ENCODE measurements at regions not wholly inside any gene's neighbourhood (a gene's known extent, or its start where the extent isn't known, plus 50 kb on each side); places are given as distances from the start of the nearest gene placed in this dataset.

DNA sequence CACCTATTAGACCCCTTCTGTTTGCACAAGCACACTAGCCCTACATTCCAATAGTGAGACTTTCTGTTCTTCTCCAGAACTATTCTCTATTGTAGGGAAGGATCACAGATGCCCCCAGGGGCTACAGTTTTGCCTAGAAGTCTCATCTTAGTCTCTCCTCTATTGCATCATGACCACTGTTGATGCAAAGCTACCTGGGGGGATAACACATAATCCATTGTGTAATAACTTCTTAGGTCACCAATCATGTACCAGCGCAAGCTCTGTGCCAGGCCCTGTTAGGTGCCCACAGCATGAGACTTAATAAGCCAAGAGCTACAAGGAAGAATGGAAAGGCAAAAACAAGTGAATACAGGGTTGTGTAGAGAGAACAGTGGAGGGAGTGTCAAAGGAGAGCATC is 98.1 kb upstream of the TNFAIP3 start:
- Histone ChIP-seq H2AFZ (ENCODE audit: low read length) (no peak overlapping the region), H3K56ac (ENCODE audit: insufficient read length, low read depth, low read length) (no peak overlapping the region), H2AK5ac (ENCODE audit: insufficient read length, low read length) (no peak overlapping the region), H4K20me1 (ENCODE audit: control insufficient read depth, insufficient read depth, insufficient read length) (no peaks in the 10 kb centered on the region), H3K23ac (ENCODE audit: insufficient read length, low read depth, low read length) (no peak overlapping the region), H2BK15ac (ENCODE audit: low read depth, low read length) (no peak overlapping the region), H3K79me2 (ENCODE audit: insufficient read depth, low read length) (no peaks in the 10 kb centered on the region), H3K18ac (ENCODE audit: insufficient read length, low read depth, low read length) (no peak overlapping the region), H4K91ac (ENCODE audit: insufficient read length, low read depth, low read length) (no peak overlapping the region), H2BK5ac (ENCODE audit: insufficient read length, low read length) (no peak overlapping the region), H3K9me3 (ENCODE audit: control insufficient read depth, low read depth, low read length) (no peaks in the 10 kb centered on the region), H3K9ac (ENCODE audit: extremely low read depth, insufficient read length, low read length) (no peak overlapping the region), H3K23me2 (ENCODE audit: insufficient read length, low read depth, low read length, poor library complexity, severe bottlenecking) (no peaks in the 10 kb centered on the region), H3K14ac (ENCODE audit: insufficient read depth, low read length) (no peak overlapping the region), H4K5ac (ENCODE audit: insufficient read length, low read depth, low read length) (no peak overlapping the region), H3T11ph (ENCODE audit: low read length) (no peak overlapping the region), H3K79me1 (ENCODE audit: insufficient read depth, low read depth, low read length, poor library complexity, severe bottlenecking) (no peaks in the 10 kb centered on the region), H4K8ac (replicated peaks; ENCODE audit: insufficient read length, low read depth, low read length) (no peak overlapping the region), H2BK20ac (ENCODE audit: low read depth, low read length, poor library complexity, severe bottlenecking) (no peak overlapping the region), H3K27me3 (ENCODE audit: insufficient read depth, low read length) (no peaks in the 10 kb centered on the region), H2BK120ac (ENCODE audit: low read depth, low read length, poor library complexity, severe bottlenecking) (no peak overlapping the region), H3K4me1 (ENCODE audit: insufficient read depth, low read length) (no peaks in the 10 kb centered on the region), H3K4ac (ENCODE audit: low read depth, low read length) (no peak overlapping the region), H2BK12ac (ENCODE audit: insufficient read length, low read depth, low read length) (no peak overlapping the region), H3K4me2 (ENCODE audit: insufficient read depth, insufficient read length, low read length) (no peak overlapping the region), H3K27ac (ENCODE audit: insufficient read length, low read depth, low read length) (no peak overlapping the region)
- TF ChIP-seq, protein P1, sequence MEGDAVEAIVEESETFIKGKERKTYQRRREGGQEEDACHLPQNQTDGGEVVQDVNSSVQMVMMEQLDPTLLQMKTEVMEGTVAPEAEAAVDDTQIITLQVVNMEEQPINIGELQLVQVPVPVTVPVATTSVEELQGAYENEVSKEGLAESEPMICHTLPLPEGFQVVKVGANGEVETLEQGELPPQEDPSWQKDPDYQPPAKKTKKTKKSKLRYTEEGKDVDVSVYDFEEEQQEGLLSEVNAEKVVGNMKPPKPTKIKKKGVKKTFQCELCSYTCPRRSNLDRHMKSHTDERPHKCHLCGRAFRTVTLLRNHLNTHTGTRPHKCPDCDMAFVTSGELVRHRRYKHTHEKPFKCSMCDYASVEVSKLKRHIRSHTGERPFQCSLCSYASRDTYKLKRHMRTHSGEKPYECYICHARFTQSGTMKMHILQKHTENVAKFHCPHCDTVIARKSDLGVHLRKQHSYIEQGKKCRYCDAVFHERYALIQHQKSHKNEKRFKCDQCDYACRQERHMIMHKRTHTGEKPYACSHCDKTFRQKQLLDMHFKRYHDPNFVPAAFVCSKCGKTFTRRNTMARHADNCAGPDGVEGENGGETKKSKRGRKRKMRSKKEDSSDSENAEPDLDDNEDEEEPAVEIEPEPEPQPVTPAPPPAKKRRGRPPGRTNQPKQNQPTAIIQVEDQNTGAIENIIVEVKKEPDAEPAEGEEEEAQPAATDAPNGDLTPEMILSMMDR (conservative IDR thresholded peaks at IDR 0.05), result no peak
- Mint-ChIP-seq H3K4me1 (no peaks in the 10 kb centered on the region), H3K4me3 (no peak overlapping the region), H3K9me3 (no peaks in the 10 kb centered on the region; a peak in 1 of 5 replicates), H3K36me3 (ENCODE audit: insufficient read depth in 1 of 3, low read depth in 3 of 3) (no peaks in the 10 kb centered on the region), H3K27ac (no peak overlapping the region), H3K27me3 (ENCODE audit: low read depth) (no peaks in the 10 kb centered on the region)
- DNase-seq, result no peak
- WGBS (ENCODE audit: extremely low coverage, insufficient read length, low lambda C conversion rate), result no CpG with 5 or more reads among the region's 1 CpG

All from H9 (cell line).